ENCODE measurements at regions not wholly inside any gene's neighbourhood (a gene's known extent, or its start where the extent isn't known, plus 50 kb on each side); places are given as distances from the start of the nearest gene placed in this dataset.
A peak's percentile ranks its signal among the peaks of the same experiment; 100 is the strongest.

DNA sequence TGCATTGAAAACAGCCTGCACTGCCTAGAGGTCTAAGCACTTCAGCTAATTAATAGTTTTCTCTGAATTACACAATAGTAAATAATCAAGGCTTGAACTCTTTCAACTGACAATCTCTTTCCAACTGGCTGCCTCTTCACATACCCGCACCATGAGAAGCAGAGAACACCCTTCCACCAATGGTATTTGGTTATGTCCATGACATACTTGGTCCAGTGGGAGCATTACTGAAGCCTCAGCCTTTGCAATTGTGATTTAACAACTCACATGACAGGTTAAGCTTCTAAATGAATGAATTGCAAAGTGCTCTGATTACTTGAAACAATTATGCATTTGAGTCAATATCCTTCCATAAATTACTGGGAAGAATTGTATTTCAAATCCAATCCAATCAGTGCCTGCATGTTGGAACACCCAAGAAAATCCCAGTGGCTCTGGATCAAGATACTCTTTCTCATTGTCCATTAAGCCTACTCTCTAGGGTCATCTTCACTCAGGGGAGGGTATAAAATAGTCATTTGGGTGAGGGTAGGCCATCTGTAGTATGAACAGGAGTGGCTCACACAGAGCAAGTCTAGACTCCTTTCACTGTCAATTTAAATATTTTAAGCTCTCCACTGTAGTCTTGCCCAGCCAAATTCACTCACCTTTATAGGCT, 101.1 kb downstream of the HS1BP3 start:
- no peak for ATAC-seq
- no peaks in the 10 kb centered on the region for H3K27me3 ChIP-seq
- DNase-seq: no peak
- no peak overlapping the region for H3K27ac ChIP-seq
- H3K9me3 ChIP-seq: no peaks in the 10 kb centered on the region
- intact Hi-C loops (cut with DNase I): no loop called here
- H3K4me1 ChIP-seq: no peaks in the 10 kb centered on the region
- no peaks in the 10 kb centered on the region for H3K36me3 ChIP-seq
- TF ChIP-seq, protein P1, sequence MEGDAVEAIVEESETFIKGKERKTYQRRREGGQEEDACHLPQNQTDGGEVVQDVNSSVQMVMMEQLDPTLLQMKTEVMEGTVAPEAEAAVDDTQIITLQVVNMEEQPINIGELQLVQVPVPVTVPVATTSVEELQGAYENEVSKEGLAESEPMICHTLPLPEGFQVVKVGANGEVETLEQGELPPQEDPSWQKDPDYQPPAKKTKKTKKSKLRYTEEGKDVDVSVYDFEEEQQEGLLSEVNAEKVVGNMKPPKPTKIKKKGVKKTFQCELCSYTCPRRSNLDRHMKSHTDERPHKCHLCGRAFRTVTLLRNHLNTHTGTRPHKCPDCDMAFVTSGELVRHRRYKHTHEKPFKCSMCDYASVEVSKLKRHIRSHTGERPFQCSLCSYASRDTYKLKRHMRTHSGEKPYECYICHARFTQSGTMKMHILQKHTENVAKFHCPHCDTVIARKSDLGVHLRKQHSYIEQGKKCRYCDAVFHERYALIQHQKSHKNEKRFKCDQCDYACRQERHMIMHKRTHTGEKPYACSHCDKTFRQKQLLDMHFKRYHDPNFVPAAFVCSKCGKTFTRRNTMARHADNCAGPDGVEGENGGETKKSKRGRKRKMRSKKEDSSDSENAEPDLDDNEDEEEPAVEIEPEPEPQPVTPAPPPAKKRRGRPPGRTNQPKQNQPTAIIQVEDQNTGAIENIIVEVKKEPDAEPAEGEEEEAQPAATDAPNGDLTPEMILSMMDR (IDR thresholded peaks at IDR 0.05): no peak
- WGBS, 2 donors: 88 to 89% methylated on average over 1 of the region's 1 CpG
- FAIRE-seq: no peak
- H3K4me3 ChIP-seq: no peak overlapping the region

GRCh38 chr2:20551260-20551944, 99.5 kb downstream of the HS1BP3 start:
- Histone ChIP-seq H3K4me3 (no peak overlapping the region), H3K9me3 (no peaks in the 10 kb centered on the region), H3K36me3 (no peaks in the 10 kb centered on the region), H3K4me1 (no peaks in the 10 kb centered on the region), H3K27ac (no peak overlapping the region), H3K27me3 (no peaks in the 10 kb centered on the region)
- DNase-seq (no peak), ATAC-seq (peak in 1 of 4 donors; percentile 56), FAIRE-seq (no peak)
- intact Hi-C loops (cut with DNase I): no loop called here
- TF ChIP-seq, protein P1 (IDR thresholded peaks at IDR 0.05): no peak
- WGBS, 2 donors: 65 to 76% methylated on average over 9 of the region's 9 CpGs

- TF ChIP-seq, protein P1 (IDR thresholded peaks at IDR 0.05): no peak
- H3K27me3 ChIP-seq: no peaks in the 10 kb centered on the region
- no peaks in the 10 kb centered on the region for H3K4me1 ChIP-seq
- no peak for FAIRE-seq
- ATAC-seq: no peak
- no peak overlapping the region for H3K27ac ChIP-seq
- H3K4me3 ChIP-seq: no peak overlapping the region
- DNase-seq: no peak
- no peaks in the 10 kb centered on the region for H3K9me3 ChIP-seq
- WGBS, 2 donors: 74 to 77% methylated on average over 5 of the region's 5 CpGs
- intact Hi-C loops (cut with DNase I): no loop called here
- no peaks in the 10 kb centered on the region for H3K36me3 ChIP-seq
These were observed 99.0 kb downstream of the HS1BP3 start for GRCh38 chr2:20551945-20552328.

GRCh38 chr2:20552847-20553246, 98.1 kb downstream of the HS1BP3 start:
- no peaks in the 10 kb centered on the region for H3K36me3 ChIP-seq
- H3K4me1 ChIP-seq: no peaks in the 10 kb centered on the region
- TF ChIP-seq, protein P1 (IDR thresholded peaks at IDR 0.05): no peak
- FAIRE-seq: no peak
- no peak overlapping the region for H3K27ac ChIP-seq
- no peaks in the 10 kb centered on the region for H3K9me3 ChIP-seq
- intact Hi-C loops (cut with DNase I): no loop called here
- no peak for ATAC-seq
- H3K27me3 ChIP-seq: no peaks in the 10 kb centered on the region
- no peak overlapping the region for H3K4me3 ChIP-seq
- DNase-seq: no peak
- WGBS, 2 donors: 76 to 88% methylated on average over 3 of the region's 3 CpGs

GRCh38 chr2:20553580-20553979, 97.3 kb downstream of the HS1BP3 start:
- DNase-seq (no peak), FAIRE-seq (no peak), ATAC-seq (no peak)
- no peaks in the 10 kb centered on the region for H3K27me3 ChIP-seq
- H3K36me3 ChIP-seq: no peaks in the 10 kb centered on the region
- no peaks in the 10 kb centered on the region for H3K9me3 ChIP-seq
- WGBS, 2 donors: 62 to 73% methylated on average over 5 of the region's 5 CpGs
- intact Hi-C loops (cut with DNase I): no loop called here
- TF ChIP-seq, protein P1 (IDR thresholded peaks at IDR 0.05): no peak
- no peak overlapping the region for H3K4me3 ChIP-seq
- no peaks in the 10 kb centered on the region for H3K4me1 ChIP-seq
- H3K27ac ChIP-seq: no peak overlapping the region
